PFSK-1 (cell line): ENCODE measurements at regions not wholly inside any gene's neighbourhood (a gene's known extent, or its start where the extent isn't known, plus 50 kb on each side); places are given as distances from the start of the nearest gene placed in this dataset.

Experiments used
- FOXP2 ChIP-seq: optimal IDR thresholded peaks from 2 replicates; pipeline ENCODE3; 2011; ENCODE audit warnings: borderline replicate concordance, control low read depth, inconsistent platforms; ENCODE audit not compliant: insufficient read depth; ENCODE audit errors: extremely low read length, extremely low read depth
- POLR2AphosphoS5 ChIP-seq: IDR thresholded peaks from 2 replicates; pipeline ENCODE4 v1.6.1; 2012; ENCODE audit warnings: low read depth, mild to moderate bottlenecking, control low read depth, low read length, moderate library complexity
- SIN3A ChIP-seq: IDR thresholded peaks from 2 replicates; pipeline ENCODE4 v1.6.1; 2012; ENCODE audit warnings: mild to moderate bottlenecking, low read length, moderate library complexity, borderline replicate concordance; ENCODE audit not compliant: insufficient read depth
- TAF1 ChIP-seq: IDR thresholded peaks from 2 replicates; pipeline ENCODE4 v1.6.1; 2012; ENCODE audit warnings: low read length, control low read depth, borderline replicate concordance; ENCODE audit not compliant: insufficient read depth
- TF ChIP-seq, protein P1 (sequence below), 2 experiments: IDR thresholded peaks; 2 replicates each; pipeline versions ENCODE4 v1.6.1 to v1.8.0; 2011 to 2012; ENCODE audit warnings: low read depth in 2 of 2, low read length in 2 of 2, control low read depth in 1 of 2, inconsistent platforms in 1 of 2, mild to moderate bottlenecking in 1 of 2, moderate library complexity in 1 of 2; ENCODE audit not compliant: insufficient read depth in 1 of 2

DNA sequence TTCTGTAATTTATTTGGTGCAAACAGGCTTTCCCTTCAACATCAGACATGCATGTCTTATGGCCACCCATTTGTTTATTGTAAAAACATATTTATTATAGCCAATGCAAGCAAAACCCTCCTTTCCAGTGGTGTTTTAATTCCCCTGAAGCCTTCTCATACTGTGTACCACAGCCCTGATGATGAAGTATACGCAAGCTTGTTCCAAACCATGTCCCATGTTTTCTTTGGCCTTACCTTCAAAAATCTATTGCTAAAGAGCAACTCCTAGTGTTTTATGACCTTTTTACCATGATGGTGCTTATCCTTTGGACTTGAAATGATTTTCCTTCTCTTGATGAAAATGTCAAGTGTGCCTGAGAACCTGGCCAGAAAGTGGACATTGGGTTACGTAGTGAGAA lies 85.9 kb upstream of the CCDC91 start:
- no peak for TF ChIP-seq TAF1
- no peak for TF ChIP-seq POLR2AphosphoS5
- no peak for TF ChIP-seq SIN3A
- TF ChIP-seq, protein P1, sequence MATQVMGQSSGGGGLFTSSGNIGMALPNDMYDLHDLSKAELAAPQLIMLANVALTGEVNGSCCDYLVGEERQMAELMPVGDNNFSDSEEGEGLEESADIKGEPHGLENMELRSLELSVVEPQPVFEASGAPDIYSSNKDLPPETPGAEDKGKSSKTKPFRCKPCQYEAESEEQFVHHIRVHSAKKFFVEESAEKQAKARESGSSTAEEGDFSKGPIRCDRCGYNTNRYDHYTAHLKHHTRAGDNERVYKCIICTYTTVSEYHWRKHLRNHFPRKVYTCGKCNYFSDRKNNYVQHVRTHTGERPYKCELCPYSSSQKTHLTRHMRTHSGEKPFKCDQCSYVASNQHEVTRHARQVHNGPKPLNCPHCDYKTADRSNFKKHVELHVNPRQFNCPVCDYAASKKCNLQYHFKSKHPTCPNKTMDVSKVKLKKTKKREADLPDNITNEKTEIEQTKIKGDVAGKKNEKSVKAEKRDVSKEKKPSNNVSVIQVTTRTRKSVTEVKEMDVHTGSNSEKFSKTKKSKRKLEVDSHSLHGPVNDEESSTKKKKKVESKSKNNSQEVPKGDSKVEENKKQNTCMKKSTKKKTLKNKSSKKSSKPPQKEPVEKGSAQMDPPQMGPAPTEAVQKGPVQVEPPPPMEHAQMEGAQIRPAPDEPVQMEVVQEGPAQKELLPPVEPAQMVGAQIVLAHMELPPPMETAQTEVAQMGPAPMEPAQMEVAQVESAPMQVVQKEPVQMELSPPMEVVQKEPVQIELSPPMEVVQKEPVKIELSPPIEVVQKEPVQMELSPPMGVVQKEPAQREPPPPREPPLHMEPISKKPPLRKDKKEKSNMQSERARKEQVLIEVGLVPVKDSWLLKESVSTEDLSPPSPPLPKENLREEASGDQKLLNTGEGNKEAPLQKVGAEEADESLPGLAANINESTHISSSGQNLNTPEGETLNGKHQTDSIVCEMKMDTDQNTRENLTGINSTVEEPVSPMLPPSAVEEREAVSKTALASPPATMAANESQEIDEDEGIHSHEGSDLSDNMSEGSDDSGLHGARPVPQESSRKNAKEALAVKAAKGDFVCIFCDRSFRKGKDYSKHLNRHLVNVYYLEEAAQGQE (IDR thresholded peaks at IDR 0.05; ENCODE audit: insufficient read depth in 1 of 2, low read depth in 2 of 2, low read length in 2 of 2) = no peak
- TF ChIP-seq FOXP2 = no peak
